Keratinocyte (primary cell): ENCODE measurements at regions not wholly inside any gene's neighbourhood (a gene's known extent, or its start where the extent isn't known, plus 50 kb on each side); places are given as distances from the start of the nearest gene placed in this dataset.

Source experiments
- EZH2 ChIP-seq: IDR thresholded peaks from one replicate; pipeline ENCODE4 v1.6.1; 2012; ENCODE audit warnings: inconsistent platforms, mild to moderate bottlenecking, low read length, moderate library complexity
- TF ChIP-seq, protein P1 (sequence below), 3 experiments: IDR thresholded peaks in 1 of 3; conservative IDR thresholded peaks in 1 of 3; optimal IDR thresholded peaks in 1 of 3; 2 replicates in 2 of 3; 3 replicates in 1 of 3; pipeline versions ENCODE3 to v1.5.1; 2011; ENCODE audit warnings: low read length in 3 of 3, mild to moderate bottlenecking in 3 of 3, moderate library complexity in 2 of 3, control low read depth in 1 of 3, inconsistent platforms in 1 of 3; ENCODE audit not compliant: insufficient read depth in 2 of 3; ENCODE audit errors: extremely low read depth in 1 of 3

DNA sequence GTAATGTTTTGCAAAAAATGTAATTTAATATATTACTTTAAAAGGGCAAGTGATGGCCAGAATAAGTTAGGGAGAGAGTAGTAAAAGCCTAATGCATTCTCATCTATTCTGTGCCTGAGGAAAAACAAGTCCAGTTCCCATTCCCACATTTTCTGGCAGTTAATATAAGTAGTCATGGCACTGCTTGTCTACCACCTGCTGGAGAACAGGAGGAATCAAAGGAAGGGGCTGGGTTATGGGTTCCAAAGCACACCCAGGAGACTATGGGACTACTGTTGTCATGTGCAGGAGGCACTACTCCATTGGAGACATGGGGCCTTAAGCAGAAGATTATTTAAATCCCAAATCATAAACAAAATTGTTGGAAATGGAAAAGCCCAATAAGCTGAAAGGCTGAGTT, 2618.6 kb downstream of the ARAP2 start:
- TF ChIP-seq, protein P1, sequence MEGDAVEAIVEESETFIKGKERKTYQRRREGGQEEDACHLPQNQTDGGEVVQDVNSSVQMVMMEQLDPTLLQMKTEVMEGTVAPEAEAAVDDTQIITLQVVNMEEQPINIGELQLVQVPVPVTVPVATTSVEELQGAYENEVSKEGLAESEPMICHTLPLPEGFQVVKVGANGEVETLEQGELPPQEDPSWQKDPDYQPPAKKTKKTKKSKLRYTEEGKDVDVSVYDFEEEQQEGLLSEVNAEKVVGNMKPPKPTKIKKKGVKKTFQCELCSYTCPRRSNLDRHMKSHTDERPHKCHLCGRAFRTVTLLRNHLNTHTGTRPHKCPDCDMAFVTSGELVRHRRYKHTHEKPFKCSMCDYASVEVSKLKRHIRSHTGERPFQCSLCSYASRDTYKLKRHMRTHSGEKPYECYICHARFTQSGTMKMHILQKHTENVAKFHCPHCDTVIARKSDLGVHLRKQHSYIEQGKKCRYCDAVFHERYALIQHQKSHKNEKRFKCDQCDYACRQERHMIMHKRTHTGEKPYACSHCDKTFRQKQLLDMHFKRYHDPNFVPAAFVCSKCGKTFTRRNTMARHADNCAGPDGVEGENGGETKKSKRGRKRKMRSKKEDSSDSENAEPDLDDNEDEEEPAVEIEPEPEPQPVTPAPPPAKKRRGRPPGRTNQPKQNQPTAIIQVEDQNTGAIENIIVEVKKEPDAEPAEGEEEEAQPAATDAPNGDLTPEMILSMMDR (optimal IDR thresholded peaks at IDR 0.05 in 1 of 3, IDR thresholded peaks at IDR 0.05 in 1 of 3, conservative IDR thresholded peaks at IDR 0.05 in 1 of 3; ENCODE audit: extremely low read depth in 1 of 3, insufficient read depth in 2 of 3, low read length in 3 of 3): no peak
- no peak for TF ChIP-seq EZH2
